HG02884 (cell line): ENCODE measurements at regions not wholly inside any gene's neighbourhood (a gene's known extent, or its start where the extent isn't known, plus 50 kb on each side); places are given as distances from the start of the nearest gene placed in this dataset.
"Not testable (repeated sequence)": the region's sequence is repeated elsewhere in the genome, so short reads cannot be mapped to it uniquely, and the experiment has no call there.

Experiments
- ATAC-seq: cut with Tn5 transposase; IDR thresholded peaks from one replicate; pipeline ENCODE4 v1.9.1; 2021; ENCODE audit warnings: mild to moderate bottlenecking, moderate library complexity; ENCODE audit not compliant: unreplicated experiment

- no peak for ATAC-seq
Observed at GRCh38 chr4:45283352-45283751, 557.0 kb upstream of the GNPDA2 start.

DNA sequence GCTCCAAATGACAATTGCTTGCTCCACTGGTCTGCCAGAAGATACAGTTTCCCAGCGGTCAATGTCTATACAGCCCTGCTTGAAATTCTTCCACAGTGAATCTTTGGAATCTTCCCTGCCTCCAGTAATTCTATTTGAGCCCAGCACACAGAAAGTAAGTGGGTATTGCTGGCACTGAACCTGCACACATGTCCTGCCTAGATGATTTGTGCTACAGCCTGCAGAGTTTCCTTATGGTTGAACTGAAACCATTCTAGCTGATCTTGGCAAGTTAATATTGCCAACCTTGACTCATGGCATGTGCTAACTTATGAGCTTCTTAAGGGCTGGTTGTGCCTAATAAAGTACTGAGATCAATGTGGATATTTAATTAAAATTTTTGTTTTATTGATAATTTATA is 553.8 kb upstream of the GNPDA2 start:
- no peak for ATAC-seq

DNA sequence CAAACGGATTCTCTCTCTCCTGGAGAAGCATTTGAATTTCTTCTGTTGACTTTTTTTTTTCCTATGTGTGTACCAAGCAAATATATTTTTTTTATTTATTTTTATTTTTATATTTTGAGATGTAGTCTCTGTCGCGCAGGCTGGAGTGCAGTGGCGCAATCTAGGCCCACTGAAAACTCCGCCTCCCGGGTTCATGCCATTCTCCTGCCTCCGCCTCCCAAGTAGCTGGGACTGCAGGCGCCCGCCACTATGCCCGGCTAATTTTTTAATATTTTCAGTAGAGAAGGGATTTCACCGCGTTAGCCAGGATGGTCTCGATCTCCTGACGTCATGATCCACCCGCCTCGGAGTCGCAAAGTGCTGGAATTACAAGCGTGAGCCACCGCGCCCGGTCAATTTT is 549.5 kb upstream of the GNPDA2 start:
- ATAC-seq: no peak

DNA sequence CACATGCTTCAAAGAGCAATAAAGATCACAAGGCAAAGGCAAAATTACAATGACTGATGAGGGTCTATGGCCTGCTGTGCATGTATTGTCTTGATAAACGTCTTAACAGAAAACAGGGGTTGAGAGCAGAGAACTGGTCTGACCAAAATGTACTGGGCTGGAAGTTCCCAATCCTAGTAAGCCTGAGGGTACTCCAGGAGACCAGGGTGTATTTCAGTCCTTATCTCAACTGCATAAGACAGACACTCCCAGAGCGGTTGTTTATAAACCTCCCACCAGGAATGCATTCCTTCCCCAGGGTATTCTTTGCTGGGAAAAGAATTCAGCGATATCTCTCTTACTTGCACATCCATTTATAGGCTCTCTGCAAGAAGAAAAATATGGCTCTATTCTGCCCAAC is 521.8 kb upstream of the GNPDA2 start:
- not testable (repeated sequence) for ATAC-seq

- no peak for ATAC-seq
Observed at GRCh38 chr4:45241976-45242375, 515.6 kb upstream of the GNPDA2 start.

- ATAC-seq: no peak
Observed at GRCh38 chr4:45229206-45229605, 502.9 kb upstream of the GNPDA2 start.

- no peak for ATAC-seq
Observed at GRCh38 chr4:45215976-45216542, 489.7 kb upstream of the GNPDA2 start.

- not testable (repeated sequence) for ATAC-seq
Observed at GRCh38 chr4:45208476-45208875, 482.1 kb upstream of the GNPDA2 start.

DNA sequence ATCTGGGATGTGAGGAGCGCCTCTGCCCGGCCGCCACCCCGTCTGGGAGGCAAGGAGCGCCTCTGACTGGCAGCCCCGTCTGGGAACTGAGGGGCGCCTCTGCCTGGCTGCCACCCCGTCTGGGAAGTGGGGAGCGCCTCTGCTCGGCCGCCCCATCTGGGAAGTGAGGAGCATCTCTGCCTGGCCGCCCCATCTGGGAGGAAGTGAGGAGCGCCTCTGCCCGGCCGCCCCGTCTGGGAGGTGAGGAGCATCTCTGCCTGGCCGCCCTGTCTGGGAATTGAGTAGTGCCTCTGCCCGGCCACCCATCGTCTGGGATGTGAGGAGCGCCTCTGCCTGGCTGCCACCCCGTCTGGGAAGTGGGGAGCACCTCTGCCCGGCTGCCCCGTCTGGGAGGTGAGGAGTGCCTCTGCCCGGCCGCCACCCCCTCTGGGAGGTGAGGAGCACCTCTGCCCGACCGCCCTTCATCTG is 481.5 kb upstream of the GNPDA2 start:
- not testable (repeated sequence) for ATAC-seq

DNA sequence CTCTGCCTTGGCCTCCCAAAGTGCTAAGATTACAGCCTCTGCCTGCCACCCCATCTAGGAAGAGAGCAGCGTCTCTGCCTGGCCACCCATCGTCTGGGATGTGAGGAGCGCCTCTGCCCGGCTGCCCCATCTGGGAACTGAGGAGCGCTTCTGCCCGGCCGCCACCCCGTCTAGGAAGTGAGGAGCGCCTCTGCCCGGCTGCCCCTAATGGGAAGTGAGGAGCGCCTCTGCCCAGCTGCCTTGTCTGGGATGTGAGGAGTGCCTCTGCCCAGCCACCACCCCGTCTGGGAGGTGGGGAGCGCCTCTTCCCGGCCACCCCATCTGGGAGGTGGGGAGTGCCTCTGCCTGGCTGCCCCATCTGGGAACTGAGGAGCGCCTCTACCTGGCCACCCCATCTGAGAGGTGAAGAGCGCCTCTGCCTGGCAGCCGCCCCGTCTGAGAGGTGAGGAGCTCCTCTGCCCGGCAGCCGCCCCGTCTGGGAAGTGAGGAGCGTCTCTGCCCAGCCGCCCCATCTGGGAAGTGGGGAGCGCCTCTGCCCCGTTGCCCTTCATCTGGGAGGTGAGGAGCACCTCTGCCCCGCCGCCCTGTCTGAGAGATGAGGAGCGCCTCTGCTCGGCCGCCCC is 481.0 kb upstream of the GNPDA2 start:
- not testable (repeated sequence) for ATAC-seq

DNA sequence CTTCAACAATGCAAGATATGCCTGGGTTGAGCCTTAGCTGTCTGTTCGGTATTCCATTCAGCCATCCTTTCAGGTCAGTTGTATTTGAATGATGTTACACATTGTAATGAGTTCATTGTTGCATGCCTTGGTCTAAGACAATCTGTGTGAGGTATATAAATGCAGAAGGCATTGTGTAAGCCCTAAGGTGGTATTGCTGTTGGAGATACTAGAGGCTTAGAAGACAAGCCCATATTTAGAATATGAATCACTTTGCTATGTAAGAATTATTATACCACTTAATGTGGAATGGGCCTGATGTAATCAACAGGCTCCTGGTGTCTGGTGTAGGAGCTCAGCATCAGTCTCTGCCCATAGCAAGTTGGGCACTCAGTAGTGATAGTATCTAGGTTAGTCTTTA is 473.4 kb upstream of the GNPDA2 start:
- no peak for ATAC-seq

DNA sequence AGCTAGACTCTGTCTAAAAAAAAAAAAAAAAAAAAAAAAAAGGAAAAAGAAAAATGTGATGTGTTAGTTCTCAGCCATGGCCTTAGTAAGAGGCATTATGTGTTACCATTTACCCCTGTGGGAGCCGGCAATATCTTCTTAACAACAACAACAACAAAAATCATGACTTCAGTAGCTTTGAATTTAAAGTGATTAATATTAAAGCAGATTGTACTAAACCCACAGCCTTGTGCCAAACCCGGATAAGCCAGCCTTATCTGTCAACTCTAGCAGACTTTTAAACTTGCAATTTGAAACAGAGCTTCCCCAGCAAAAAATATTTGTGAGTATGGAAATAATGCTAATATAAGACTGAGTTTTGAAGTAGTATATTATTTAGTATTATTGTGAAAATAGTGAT is 462.1 kb upstream of the GNPDA2 start:
- ATAC-seq: no peak

- no peak for ATAC-seq
Observed at GRCh38 chr4:45186249-45186648, 459.9 kb upstream of the GNPDA2 start.

- ATAC-seq: no peak
Observed at GRCh38 chr4:45183905-45184304, 457.5 kb upstream of the GNPDA2 start.

- no peak for ATAC-seq
Observed at GRCh38 chr4:45172636-45173035, 446.3 kb upstream of the GNPDA2 start.

- no peak for ATAC-seq
Observed at GRCh38 chr4:45160951-45161350, 434.6 kb upstream of the GNPDA2 start.

DNA sequence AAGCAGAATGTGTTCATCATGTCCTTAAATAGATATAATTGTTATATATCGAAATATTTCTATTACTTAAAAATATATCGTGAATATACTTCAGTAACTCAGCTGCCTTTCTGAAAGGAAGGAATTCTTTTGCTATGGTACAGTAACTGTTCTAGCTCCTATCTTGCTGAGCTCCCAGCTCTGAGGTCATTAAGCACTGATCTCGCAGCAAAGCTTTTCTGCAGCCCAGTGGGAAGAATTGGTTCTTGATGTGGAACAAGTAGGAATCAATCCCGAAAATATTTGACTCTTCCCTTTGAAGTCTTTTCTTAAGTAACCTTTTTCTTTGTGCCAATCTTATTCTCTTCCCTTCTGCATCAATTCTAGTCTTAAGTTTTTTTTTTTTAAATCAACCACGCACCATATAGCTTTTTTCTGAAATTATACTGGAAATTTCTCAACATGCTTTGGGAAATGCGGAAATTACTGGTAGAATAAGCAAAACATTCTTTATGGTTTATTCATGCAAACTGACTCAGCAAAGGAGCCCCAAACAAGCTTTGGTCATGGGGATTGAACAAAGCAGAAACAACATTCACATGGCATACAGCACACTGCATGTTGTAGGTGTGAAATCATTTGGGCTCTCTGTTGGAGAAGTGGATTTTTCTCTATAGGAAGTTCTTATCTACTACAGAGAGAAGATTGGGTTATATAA is 428.9 kb upstream of the GNPDA2 start:
- ATAC-seq: no peak

DNA sequence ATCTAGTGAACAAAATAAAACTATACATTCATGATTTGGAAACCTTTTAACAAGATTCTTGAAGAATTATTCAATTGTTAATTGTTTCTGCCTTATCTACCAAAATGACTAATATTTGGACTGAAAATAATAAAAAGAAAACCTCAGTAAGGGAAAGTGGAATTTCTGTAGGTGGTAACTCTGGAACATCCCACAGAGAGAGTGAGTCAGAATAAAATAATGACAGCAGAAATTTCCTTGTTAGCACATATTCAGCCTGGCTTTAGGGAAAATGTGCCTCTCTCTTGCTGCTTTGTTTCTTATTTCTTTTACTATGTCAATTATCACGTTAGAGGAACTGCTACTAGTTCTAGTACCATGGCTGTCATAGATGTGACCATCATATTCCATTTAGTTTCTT is 421.5 kb upstream of the GNPDA2 start:
- ATAC-seq: no peak

DNA sequence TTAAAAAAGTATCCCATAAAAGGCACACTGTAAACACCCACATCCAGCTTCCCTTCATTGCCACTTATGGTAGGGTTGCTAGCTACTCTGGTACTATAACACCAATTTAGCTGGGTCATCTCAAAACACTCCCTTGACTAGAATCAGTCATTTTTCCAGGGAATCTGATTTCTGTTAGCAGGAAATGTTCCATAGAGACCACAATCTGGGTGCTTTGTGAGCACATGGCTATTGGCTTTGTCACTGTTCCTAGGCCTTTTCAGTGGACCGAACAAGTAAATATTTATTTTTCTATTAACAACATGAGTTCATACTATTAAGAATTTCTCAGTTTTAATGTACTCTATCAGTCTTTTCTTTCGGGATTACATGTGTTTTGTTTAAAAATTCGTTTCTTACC is 404.7 kb upstream of the GNPDA2 start:
- ATAC-seq: no peak

DNA sequence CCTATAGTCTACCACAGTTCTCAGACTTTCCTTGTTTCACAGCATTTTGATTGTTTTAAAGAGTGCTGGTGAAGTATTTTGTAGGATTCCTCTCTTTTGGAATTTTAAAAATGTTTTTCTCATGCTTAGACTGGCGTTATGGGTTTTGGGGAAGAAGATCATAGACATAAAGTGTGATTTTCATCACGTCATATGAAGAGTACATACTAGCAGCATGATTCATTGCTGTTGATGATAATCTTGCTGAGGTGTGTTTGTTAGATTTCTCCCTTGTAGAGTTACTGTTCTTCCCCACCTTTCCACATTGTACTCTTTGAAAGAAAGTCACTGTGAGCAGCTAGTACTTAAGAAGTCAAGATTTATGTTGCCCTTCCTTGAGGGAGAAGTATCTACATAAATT is 396.1 kb upstream of the GNPDA2 start:
- no peak for ATAC-seq

GRCh38 chr4:45121426-45121975 is 395.1 kb upstream of the GNPDA2 start:
- ATAC-seq: no peak

DNA sequence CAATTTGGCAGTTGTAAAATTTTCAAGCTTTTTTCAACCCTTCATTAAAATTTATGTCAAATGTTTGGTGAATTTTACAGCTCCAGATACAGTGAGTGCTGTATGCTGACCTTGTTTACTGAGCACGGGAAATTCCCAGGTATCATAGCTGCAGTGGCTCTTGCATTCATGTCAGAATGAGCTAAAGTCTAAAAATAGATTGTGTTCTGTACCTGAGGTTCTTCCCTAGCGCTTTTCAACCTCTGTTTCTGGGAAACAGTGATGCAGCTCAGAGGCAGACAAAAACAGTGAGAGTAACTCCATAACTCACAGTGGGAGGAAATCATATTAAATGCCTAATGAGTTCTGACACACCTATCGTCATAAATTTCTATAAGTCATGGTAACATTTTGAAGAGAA is 393.8 kb upstream of the GNPDA2 start:
- peak; percentile 82 for ATAC-seq
